ENCODE measurements at regions not wholly inside any gene's neighbourhood (a gene's known extent, or its start where the extent isn't known, plus 50 kb on each side); places are given as distances from the start of the nearest gene placed in this dataset.
"Not testable (repeated sequence)": the region's sequence is repeated elsewhere in the genome, so short reads cannot be mapped to it uniquely, and the experiment has no call there.

GRCh38 chr2:209194717-209195116, 229.1 kb upstream of the MAP2 start:
- DNase-seq = no peak

- no peak for DNase-seq
These were observed 215.6 kb upstream of the MAP2 start for GRCh38 chr2:209208211-209208610.

- DNase-seq = no peak
These were observed 213.9 kb upstream of the MAP2 start for GRCh38 chr2:209209943-209210342.

- DNase-seq = no peak
These were observed 193.3 kb upstream of the MAP2 start for GRCh38 chr2:209230560-209230959.

- no peak for DNase-seq
These were observed 187.5 kb upstream of the MAP2 start for GRCh38 chr2:209236377-209236776.

GRCh38 chr2:209238765-209239584, 184.9 kb upstream of the MAP2 start:
- DNase-seq = no peak

GRCh38 chr2:209239585-209239938, 184.3 kb upstream of the MAP2 start:
- no peak for DNase-seq

- DNase-seq = no peak
These were observed 183.6 kb upstream of the MAP2 start for GRCh38 chr2:209240204-209240603.

- DNase-seq = no peak
These were observed 170.3 kb upstream of the MAP2 start for GRCh38 chr2:209253544-209253943.

GRCh38 chr2:209259767-209260166, 164.1 kb upstream of the MAP2 start:
- DNase-seq = no peak

- no peak for DNase-seq
These were observed 163.6 kb upstream of the MAP2 start for GRCh38 chr2:209260281-209260680.

- DNase-seq = not testable (repeated sequence)
These were observed 162.3 kb upstream of the MAP2 start for GRCh38 chr2:209261366-209262053.

- DNase-seq = no peak
These were observed 154.8 kb upstream of the MAP2 start for GRCh38 chr2:209269024-209269423.

GRCh38 chr2:209276000-209276399, 147.8 kb upstream of the MAP2 start:
- no peak for DNase-seq

GRCh38 chr2:209277444-209277843, 146.4 kb upstream of the MAP2 start:
- no peak for DNase-seq

GRCh38 chr2:209298601-209299000, 125.2 kb upstream of the MAP2 start:
- no peak for DNase-seq

- DNase-seq = not testable (repeated sequence)
These were observed 124.4 kb upstream of the MAP2 start for GRCh38 chr2:209299478-209299877.

GRCh38 chr2:209300766-209301165, 123.1 kb upstream of the MAP2 start:
- not testable (repeated sequence) for DNase-seq

GRCh38 chr2:209305026-209305425, 118.8 kb upstream of the MAP2 start:
- DNase-seq = no peak

GRCh38 chr2:209305746-209306196, 118.1 kb upstream of the MAP2 start:
- DNase-seq = no peak

GRCh38 chr2:209307161-209308001, 116.5 kb upstream of the MAP2 start:
- DNase-seq = no peak

GRCh38 chr2:209308415-209308814, 115.4 kb upstream of the MAP2 start:
- no peak for DNase-seq

- no peak for DNase-seq
These were observed 111.9 kb upstream of the MAP2 start for GRCh38 chr2:209311948-209312347.

Data from NCI-H1436 treated with DMSO at 0.1 percent for 48 hours (cell line).